HL-60/S4 treated with phorbol 12-myristate 13-acetate at 8.2 ng/mL for 4 days and 3 days (cell line): ENCODE measurements at regions not wholly inside any gene's neighbourhood (a gene's known extent, or its start where the extent isn't known, plus 50 kb on each side); places are given as distances from the start of the nearest gene placed in this dataset.

Experiments used
- in situ Hi-C: fragments of 300-500 bp; cut with MboI; formaldehyde crosslinking; loops from 2 replicates; pipeline ENCODE4 v1.15.0; 2022; ENCODE audit warnings: low sequenced_read_pairs

GRCh38 chr11:112727341-112727841 lies 233.8 kb upstream of the NCAM1 start:
- in situ Hi-C loops: no loop called here

GRCh38 chr11:112728288-112728687 lies 232.9 kb upstream of the NCAM1 start:
- in situ Hi-C loops: no loop called here

- in situ Hi-C loops: no loop called here
Measured at GRCh38 chr11:112728716-112729115, 232.5 kb upstream of the NCAM1 start.

GRCh38 chr11:112730591-112730990 lies 230.6 kb upstream of the NCAM1 start:
- in situ Hi-C loops: no loop called here

- in situ Hi-C loops: no loop called here
Measured at GRCh38 chr11:112731538-112731937, 229.7 kb upstream of the NCAM1 start.

GRCh38 chr11:112732031-112732430 lies 229.2 kb upstream of the NCAM1 start:
- in situ Hi-C loops: no loop called here

GRCh38 chr11:112734207-112734606 lies 227.0 kb upstream of the NCAM1 start:
- in situ Hi-C loops: no loop called here

GRCh38 chr11:112735470-112735869 lies 225.8 kb upstream of the NCAM1 start:
- in situ Hi-C loops: no loop called here

GRCh38 chr11:112744041-112744440 lies 217.2 kb upstream of the NCAM1 start:
- in situ Hi-C loops: no loop called here

GRCh38 chr11:112745973-112746372 lies 215.2 kb upstream of the NCAM1 start:
- in situ Hi-C loops: no loop called here

- in situ Hi-C loops: no loop called here
Measured at GRCh38 chr11:112748252-112748651, 213.0 kb upstream of the NCAM1 start.

- in situ Hi-C loops: no loop called here
Measured at GRCh38 chr11:112748713-112749543, 212.3 kb upstream of the NCAM1 start.

- in situ Hi-C loops: no loop called here
Measured at GRCh38 chr11:112751329-112751728, 209.9 kb upstream of the NCAM1 start.

- in situ Hi-C loops: no loop called here
Measured at GRCh38 chr11:112751772-112752171, 209.4 kb upstream of the NCAM1 start.

GRCh38 chr11:112752563-112752962 lies 208.7 kb upstream of the NCAM1 start:
- in situ Hi-C loops: no loop called here

- in situ Hi-C loops: no loop called here
Measured at GRCh38 chr11:112753706-112754105, 207.5 kb upstream of the NCAM1 start.

- in situ Hi-C loops: no loop called here
Measured at GRCh38 chr11:112759418-112759817, 201.8 kb upstream of the NCAM1 start.

GRCh38 chr11:112760396-112761059 lies 200.7 kb upstream of the NCAM1 start:
- in situ Hi-C loops: no loop called here

- in situ Hi-C loops: no loop called here
Measured at GRCh38 chr11:112761911-112762706, 199.1 kb upstream of the NCAM1 start.

- in situ Hi-C loops: no loop called here
Measured at GRCh38 chr11:112762707-112763090, 198.5 kb upstream of the NCAM1 start.

GRCh38 chr11:112765337-112765736 lies 195.9 kb upstream of the NCAM1 start:
- in situ Hi-C loops: no loop called here
